ENCODE measurements at regions not wholly inside any gene's neighbourhood (a gene's known extent, or its start where the extent isn't known, plus 50 kb on each side); places are given as distances from the start of the nearest gene placed in this dataset.

- intact Hi-C loops (cut with micrococcal nuclease; ENCODE audit: unreplicated experiment): no loop called here
- no peaks in the 10 kb centered on the region for H3K27me3 ChIP-seq (replicated peaks; ENCODE audit: control insufficient read depth, insufficient read depth, low read length)
- H3K36me3 ChIP-seq (ENCODE audit: control insufficient read depth, insufficient read depth, low read length): no peaks in the 10 kb centered on the region
- no peak overlapping the region for H3K4me3 Mint-ChIP-seq (ENCODE audit: unreplicated experiment)
- H3K27me3 Mint-ChIP-seq (ENCODE audit: insufficient read depth, unreplicated experiment): no peaks in the 10 kb centered on the region
- no peaks in the 10 kb centered on the region for H3K9me3 ChIP-seq
- H3K9me3 Mint-ChIP-seq (ENCODE audit: unreplicated experiment): peaks cover 7% of the 10 kb centered on the region
- no peaks in the 10 kb centered on the region for H3K36me3 Mint-ChIP-seq (ENCODE audit: insufficient read depth, unreplicated experiment)
- peaks cover 7% of the 10 kb centered on the region for H3K4me1 Mint-ChIP-seq (ENCODE audit: low read depth, unreplicated experiment)
- CTCF ChIA-PET: no interaction called here
- POLR2A ChIA-PET: no interaction called here
- no TSS peak for BruUV-seq (replicated peaks)
- no peak for DNase-seq
- H3K4me3 ChIP-seq (ENCODE audit: low read depth, low read length): no peak overlapping the region
- H3K27ac Mint-ChIP-seq (ENCODE audit: unreplicated experiment): no peak overlapping the region
- no peak for TF ChIP-seq CTCF (IDR thresholded peaks at IDR 0.05; ENCODE audit: insufficient read depth in 1 of 2, low read depth in 1 of 2, low read length in 1 of 2, severe bottlenecking in 1 of 2, unreplicated experiment in 1 of 2)
- H3K4me1 ChIP-seq: peaks cover 18% of the 10 kb centered on the region
Observed at GRCh38 chr3:30354972-30355371, 251.4 kb upstream of the TGFBR2 start.

GRCh38 chr3:30355622-30356021 is 250.8 kb upstream of the TGFBR2 start:
- no peak overlapping the region for H3K27ac Mint-ChIP-seq (ENCODE audit: unreplicated experiment)
- ChIA-PET POLR2A (no interaction called here), CTCF (no interaction called here)
- H3K9me3 Mint-ChIP-seq (ENCODE audit: unreplicated experiment): peaks cover 7% of the 10 kb centered on the region
- DNase-seq: no peak
- intact Hi-C loops (cut with micrococcal nuclease; ENCODE audit: unreplicated experiment): no loop called here
- peaks cover 7% of the 10 kb centered on the region for H3K4me1 Mint-ChIP-seq (ENCODE audit: low read depth, unreplicated experiment)
- peaks cover 21% of the 10 kb centered on the region; the same call in 1 of the 2 replicates for H3K4me1 ChIP-seq
- H3K36me3 Mint-ChIP-seq (ENCODE audit: insufficient read depth, unreplicated experiment): no peaks in the 10 kb centered on the region
- H3K27me3 ChIP-seq (replicated peaks; ENCODE audit: control insufficient read depth, insufficient read depth, low read length): no peaks in the 10 kb centered on the region
- BruUV-seq (replicated peaks): no TSS peak
- no peak overlapping the region for H3K4me3 Mint-ChIP-seq (ENCODE audit: unreplicated experiment)
- H3K9me3 ChIP-seq: no peaks in the 10 kb centered on the region
- no peaks in the 10 kb centered on the region for H3K27me3 Mint-ChIP-seq (ENCODE audit: insufficient read depth, unreplicated experiment)
- H3K4me3 ChIP-seq (ENCODE audit: low read depth, low read length): no peak overlapping the region
- TF ChIP-seq CTCF (IDR thresholded peaks at IDR 0.05; ENCODE audit: insufficient read depth in 1 of 2, low read depth in 1 of 2, low read length in 1 of 2, severe bottlenecking in 1 of 2, unreplicated experiment in 1 of 2): no peak
- no peaks in the 10 kb centered on the region for H3K36me3 ChIP-seq (ENCODE audit: control insufficient read depth, insufficient read depth, low read length)

- CTCF ChIA-PET: no interaction called here
- H3K9me3 ChIP-seq: 0 out of 2 replicates have a peak, but pooled peaks cover 4% of the 10 kb centered on the region
- H3K9me3 Mint-ChIP-seq (ENCODE audit: unreplicated experiment): peaks cover 7% of the 10 kb centered on the region
- no peak overlapping the region for H3K4me3 Mint-ChIP-seq (ENCODE audit: unreplicated experiment)
- TF ChIP-seq CTCF (IDR thresholded peaks at IDR 0.05; ENCODE audit: insufficient read depth in 1 of 2, low read depth in 1 of 2, low read length in 1 of 2, severe bottlenecking in 1 of 2, unreplicated experiment in 1 of 2): no peak
- H3K27ac Mint-ChIP-seq (ENCODE audit: unreplicated experiment): no peak overlapping the region
- H3K4me1 ChIP-seq: peaks cover 8% of the 10 kb centered on the region; the same call in 1 of the 2 replicates
- no peak for DNase-seq
- POLR2A ChIA-PET: no interaction called here
- BruUV-seq (replicated peaks): no TSS peak
- H3K27me3 Mint-ChIP-seq (ENCODE audit: insufficient read depth, unreplicated experiment): no peaks in the 10 kb centered on the region
- H3K27me3 ChIP-seq (replicated peaks; ENCODE audit: control insufficient read depth, insufficient read depth, low read length): no peaks in the 10 kb centered on the region
- intact Hi-C loops (cut with micrococcal nuclease; ENCODE audit: unreplicated experiment): no loop called here
- H3K36me3 ChIP-seq (ENCODE audit: control insufficient read depth, insufficient read depth, low read length): no peaks in the 10 kb centered on the region
- H3K4me3 ChIP-seq (ENCODE audit: low read depth, low read length): no peak overlapping the region
- H3K36me3 Mint-ChIP-seq (ENCODE audit: insufficient read depth, unreplicated experiment): no peaks in the 10 kb centered on the region
- peaks cover 3% of the 10 kb centered on the region for H3K4me1 Mint-ChIP-seq (ENCODE audit: low read depth, unreplicated experiment)
Observed at GRCh38 chr3:30356866-30357753, 249.3 kb upstream of the TGFBR2 start.

Data from Caco-2 (cell line).